SK-N-SH treated with all-trans-retinoic acid at 6 μM for 48 hours (cell line): ENCODE measurements at regions not wholly inside any gene's neighbourhood (a gene's known extent, or its start where the extent isn't known, plus 50 kb on each side); places are given as distances from the start of the nearest gene placed in this dataset.

Experiments
- ATAC-seq: fragments of 200-7000 bp; cut with Tn5 transposase; 3 replicates; pipeline ENCODE4 v1.9.1; 2020; ENCODE audit warnings: mild to moderate bottlenecking, moderate library complexity
- ARNTL ChIP-seq: fragments of 450-650 bp; formaldehyde crosslinking; IDR thresholded peaks from 2 replicates; pipeline ENCODE4 v1.5.0; 2020; ENCODE audit warnings: low read depth, mild to moderate bottlenecking, moderate library complexity, borderline replicate concordance
- CREB5 ChIP-seq: fragments of 250-450 bp; sonication (Bioruptor Pico); IDR thresholded peaks from 2 replicates; pipeline ENCODE4 v1.5.1; 2020; ENCODE audit warnings: low read depth, mild to moderate bottlenecking, moderate library complexity
- CSDC2 ChIP-seq: fragments of 250-450 bp; sonication (Bioruptor Pico); IDR thresholded peaks from 2 replicates; pipeline ENCODE4 v1.5.0; 2020; ENCODE audit warnings: mild to moderate bottlenecking, moderate library complexity
- CSRNP3 ChIP-seq: fragments of 250-450 bp; sonication (Bioruptor Pico); IDR thresholded peaks from 2 replicates; pipeline ENCODE4 v1.5.1; 2021; ENCODE audit warnings: mild to moderate bottlenecking, moderate library complexity
- ESRRG ChIP-seq: fragments of 250-450 bp; sonication (Bioruptor Pico); IDR thresholded peaks from 2 replicates; pipeline ENCODE4 v1.6.1; 2021; ENCODE audit warnings: mild to moderate bottlenecking
- GLIS3 ChIP-seq: fragments of 250-450 bp; sonication (Bioruptor Pico); IDR thresholded peaks from 2 replicates; pipeline ENCODE4 v1.5.0; 2020; ENCODE audit warnings: mild to moderate bottlenecking, moderate library complexity
- ISL1 ChIP-seq: fragments of 250-450 bp; sonication (Bioruptor Pico); IDR thresholded peaks from 2 replicates; pipeline ENCODE4 v2.1.2; 2022; ENCODE audit warnings: mild to moderate bottlenecking, moderate library complexity
- OSR1 ChIP-seq: fragments of 250-450 bp; sonication (Bioruptor Pico); IDR thresholded peaks from 2 replicates; pipeline ENCODE4 v1.8.0; 2022; ENCODE audit warnings: moderate library complexity, mild to moderate bottlenecking, inconsistent platforms
- PATZ1 ChIP-seq: fragments of 250-450 bp; sonication (Bioruptor Pico); IDR thresholded peaks from 2 replicates; pipeline ENCODE4 v1.8.0; 2020; ENCODE audit warnings: mild to moderate bottlenecking, moderate library complexity, borderline replicate concordance
- POU6F1 ChIP-seq: fragments of 250-450 bp; sonication (Bioruptor Pico); IDR thresholded peaks from 2 replicates; pipeline ENCODE4 v1.8.0; 2021; ENCODE audit warnings: low read depth, mild to moderate bottlenecking, moderate library complexity, borderline replicate concordance
- PPARA ChIP-seq: fragments of 250-450 bp; sonication (Bioruptor Pico); IDR thresholded peaks from 2 replicates; pipeline ENCODE4 v1.5.0; 2020; ENCODE audit warnings: mild to moderate bottlenecking, borderline replicate concordance
- RARB ChIP-seq: fragments of 250-450 bp; sonication (Bioruptor Pico); IDR thresholded peaks from 2 replicates; pipeline ENCODE4 v1.8.0; 2021; ENCODE audit warnings: mild to moderate bottlenecking, moderate library complexity
- SNAI2 ChIP-seq: fragments of 250-450 bp; sonication (Bioruptor Pico); IDR thresholded peaks from 2 replicates; pipeline ENCODE4 v1.5.0; 2020; ENCODE audit warnings: mild to moderate bottlenecking, moderate library complexity
- TCF4 ChIP-seq: fragments of 250-450 bp; sonication (Bioruptor Pico); IDR thresholded peaks from 2 replicates; pipeline ENCODE4 v1.8.0; 2021; ENCODE audit warnings: mild to moderate bottlenecking, moderate library complexity, borderline replicate concordance
- TOX ChIP-seq: fragments of 250-450 bp; sonication (Bioruptor Pico); IDR thresholded peaks from 2 replicates; pipeline ENCODE4 v1.8.0; 2021; ENCODE audit warnings: mild to moderate bottlenecking, moderate library complexity, borderline replicate concordance
- ZC3H10 ChIP-seq: fragments of 250-450 bp; sonication (Bioruptor Pico); IDR thresholded peaks from 2 replicates; pipeline ENCODE4 v1.5.1; 2021; ENCODE audit warnings: mild to moderate bottlenecking, moderate library complexity
- ZFP3 ChIP-seq: fragments of 250-450 bp; sonication (Bioruptor Pico); IDR thresholded peaks from 2 replicates; pipeline ENCODE4 v1.5.0; 2020; ENCODE audit warnings: mild to moderate bottlenecking, moderate library complexity
- ZNF565 ChIP-seq: fragments of 450-650 bp; formaldehyde crosslinking; conservative IDR thresholded peaks from 2 replicates; pipeline ENCODE4 v1.5.0; 2020; ENCODE audit warnings: low read depth, mild to moderate bottlenecking, moderate library complexity
- ZNF8 ChIP-seq: fragments of 450-650 bp; formaldehyde crosslinking; IDR thresholded peaks from 2 replicates; pipeline ENCODE4 v1.5.0; 2020; ENCODE audit warnings: mild to moderate bottlenecking, moderate library complexity

GRCh38 chr5:125227333-125228095, 481.1 kb upstream of the ZNF608 start:
- peak; percentile 75 for ATAC-seq
- no peak for TF ChIP-seq TOX (CRISPR knock-in tag)
- no peak for TF ChIP-seq POU6F1 (CRISPR knock-in tag)
- no peak for TF ChIP-seq CREB5
- TF ChIP-seq PPARA (CRISPR knock-in tag) = no peak
- no peak for TF ChIP-seq SNAI2 (CRISPR knock-in tag)
- no peak for TF ChIP-seq ZC3H10 (CRISPR knock-in tag)
- TF ChIP-seq ESRRG (CRISPR knock-in tag) = no peak
- no peak for TF ChIP-seq ZFP3
- TF ChIP-seq, all 23 proteins: peak for 0

- ATAC-seq = no peak
- TF ChIP-seq OSR1 (CRISPR knock-in tag) (no peak), PPARA (CRISPR knock-in tag) (no peak), SNAI2 (CRISPR knock-in tag) (no peak), TCF4 (CRISPR knock-in tag) (no peak), GLIS3 (no peak), ARNTL (CRISPR knock-in tag) (no peak), RARB (no peak), CSRNP3 (CRISPR knock-in tag) (no peak)
Observed at GRCh38 chr5:125228363-125229070, 482.1 kb upstream of the ZNF608 start.

GRCh38 chr5:125229556-125229955, 483.1 kb upstream of the ZNF608 start:
- TF ChIP-seq ZNF8 = no peak
- no peak for TF ChIP-seq ISL1
- no peak for TF ChIP-seq RARB
- no peak for TF ChIP-seq POU6F1 (CRISPR knock-in tag)
- TF ChIP-seq SNAI2 (CRISPR knock-in tag) = no peak
- no peak for TF ChIP-seq CREB5
- no peak for TF ChIP-seq TOX (CRISPR knock-in tag)
- no peak for TF ChIP-seq PPARA (CRISPR knock-in tag)
- no peak for TF ChIP-seq TCF4 (CRISPR knock-in tag)
- TF ChIP-seq, all 23 proteins: peak for 0

GRCh38 chr5:125232779-125233230, 486.4 kb upstream of the ZNF608 start:
- ATAC-seq = peak; percentile 91
- 0 out of 2 replicates have a peak, but pooled peaks have one; percentile 92 for TF ChIP-seq GLIS3
- peak; percentile 91 for TF ChIP-seq PATZ1 (CRISPR knock-in tag)
- peak; percentile 99 for TF ChIP-seq CREB5
- TF ChIP-seq TOX (CRISPR knock-in tag) = peak; percentile 94
- peak; percentile 99 for TF ChIP-seq ISL1
- no peak for TF ChIP-seq PPARA (CRISPR knock-in tag)
- TF ChIP-seq POU6F1 (CRISPR knock-in tag) = peak; percentile 98; the same call in 1 of the 2 replicates
- TF ChIP-seq ZNF8 = peak; percentile 73
- 0 out of 2 replicates have a peak, but pooled peaks have one; percentile 81 for TF ChIP-seq CSDC2
- TF ChIP-seq ZNF565 (CRISPR knock-in tag) = 0 out of 2 replicates have a peak, but pooled peaks have one; percentile 48
- peak; percentile 81; the same call in 1 of the 2 replicates for TF ChIP-seq ZC3H10 (CRISPR knock-in tag)
- TF ChIP-seq TCF4 (CRISPR knock-in tag) = peak; percentile 100
- TF ChIP-seq SNAI2 (CRISPR knock-in tag) = peak; percentile 92; the same call in 1 of the 2 replicates

More at GRCh38 chr5:125229556-125229955, 483.1 kb upstream of the ZNF608 start:
- ATAC-seq = no peak
